ENCODE measurements at regions not wholly inside any gene's neighbourhood (a gene's known extent, or its start where the extent isn't known, plus 50 kb on each side); places are given as distances from the start of the nearest gene placed in this dataset.
"Not testable (repeated sequence)": the region's sequence is repeated elsewhere in the genome, so short reads cannot be mapped to it uniquely, and the experiment has no call there.

DNA sequence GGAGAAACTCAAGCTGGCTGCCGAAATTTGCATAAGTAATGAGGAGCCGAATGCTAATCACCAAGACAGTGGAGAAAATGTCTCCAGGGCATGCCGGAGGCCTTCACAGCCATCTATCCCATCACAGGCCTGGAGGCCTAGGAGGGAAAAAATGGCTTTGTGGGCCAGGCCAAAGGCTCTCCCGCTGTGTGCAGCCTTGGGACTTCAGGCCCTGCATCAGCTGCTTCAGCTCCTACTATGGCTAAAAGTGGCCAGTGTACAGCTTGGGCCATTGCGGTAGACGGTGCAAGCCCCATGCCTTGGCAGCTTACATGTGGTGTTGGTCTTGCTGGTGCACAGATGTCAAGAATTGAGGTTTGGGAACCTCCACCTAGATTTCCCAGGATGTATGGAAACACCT lies 162.6 kb upstream of the FAM47A start:
- no peak for DNase-seq (ENCODE audit: low read depth)
- no peak overlapping the region for H3K4me3 ChIP-seq (ENCODE audit: low read length)
- TF ChIP-seq CTCF (IDR thresholded peaks at IDR 0.05; ENCODE audit: insufficient read depth, low read depth, low read length, missing control alignments) = no peak

DNA sequence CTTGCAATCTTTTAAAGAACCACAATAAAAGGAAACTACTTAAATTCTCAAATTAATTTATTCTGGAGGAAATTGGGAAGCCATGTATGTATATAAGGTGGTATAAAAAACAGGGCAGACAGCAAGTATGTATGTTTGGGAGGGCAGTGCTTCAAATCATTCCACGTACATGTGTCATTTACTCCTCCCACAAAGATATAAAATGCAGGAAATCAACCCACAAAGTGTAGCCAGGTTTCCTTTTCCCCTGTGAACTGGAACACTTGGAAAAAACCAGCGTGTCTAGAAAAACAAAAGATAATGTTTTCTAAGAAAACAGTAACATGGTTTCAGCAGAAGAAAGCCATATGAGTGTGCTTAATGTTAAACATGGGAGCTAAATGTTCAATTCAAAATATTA lies 156.7 kb upstream of the FAM47A start:
- no peak for TF ChIP-seq CTCF (IDR thresholded peaks at IDR 0.05; ENCODE audit: insufficient read depth, low read depth, low read length, missing control alignments)
- DNase-seq (ENCODE audit: low read depth) = no peak
- H3K4me3 ChIP-seq (ENCODE audit: low read length) = no peak overlapping the region

- H3K4me3 ChIP-seq (ENCODE audit: low read length) = no peak overlapping the region
- no peak for DNase-seq (ENCODE audit: low read depth)
- TF ChIP-seq CTCF (IDR thresholded peaks at IDR 0.05; ENCODE audit: insufficient read depth, low read depth, low read length, missing control alignments) = no peak
Observed at GRCh38 chrX:34279866-34280560, 147.9 kb upstream of the FAM47A start.

DNA sequence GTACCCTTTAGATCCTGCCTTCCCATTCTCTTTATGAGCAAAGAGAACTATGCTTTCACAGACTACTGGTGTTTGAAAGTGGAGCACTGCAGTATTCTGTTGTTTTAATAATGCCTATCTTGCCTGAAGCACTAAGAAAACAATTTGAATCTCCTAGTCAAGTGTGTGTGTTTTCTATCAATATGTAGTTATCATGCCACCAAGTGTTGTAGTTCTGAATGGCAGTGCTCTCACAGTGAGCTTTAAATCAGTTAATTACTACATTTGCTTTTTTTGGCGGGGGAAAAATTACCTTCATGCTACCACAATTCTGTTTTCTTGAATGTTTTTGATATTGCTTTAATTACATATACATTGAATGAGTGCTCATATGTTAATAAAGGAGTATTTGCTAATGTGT lies 143.6 kb upstream of the FAM47A start:
- no peak for DNase-seq (ENCODE audit: low read depth)
- no peak for TF ChIP-seq CTCF (IDR thresholded peaks at IDR 0.05; ENCODE audit: insufficient read depth, low read depth, low read length, missing control alignments)
- H3K4me3 ChIP-seq (ENCODE audit: low read length) = no peak overlapping the region

DNA sequence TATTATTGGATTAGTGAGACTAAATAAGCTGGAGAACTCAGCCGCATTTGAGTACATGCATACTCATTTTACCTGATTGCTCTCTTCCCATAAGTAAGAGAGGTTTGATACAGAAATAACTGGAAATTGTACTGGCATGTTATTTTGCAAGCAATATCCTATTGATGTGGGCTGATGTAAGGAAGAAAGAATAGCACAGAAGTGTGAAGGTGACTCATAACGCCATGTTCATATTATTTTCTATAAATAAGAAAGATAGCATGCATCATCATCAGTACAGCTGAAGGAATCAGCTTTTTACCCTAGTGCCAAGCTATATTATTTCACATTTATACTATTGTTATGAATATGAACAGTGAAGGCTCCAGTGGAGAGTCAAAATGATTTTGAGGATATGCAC lies 138.3 kb upstream of the FAM47A start:
- no peak for TF ChIP-seq CTCF (IDR thresholded peaks at IDR 0.05; ENCODE audit: insufficient read depth, low read depth, low read length, missing control alignments)
- H3K4me3 ChIP-seq (ENCODE audit: low read length) = no peak overlapping the region
- no peak for DNase-seq (ENCODE audit: low read depth)

GRCh38 chrX:34238896-34239295 lies 106.8 kb upstream of the FAM47A start:
- TF ChIP-seq CTCF (IDR thresholded peaks at IDR 0.05; ENCODE audit: insufficient read depth, low read depth, low read length, missing control alignments) = no peak
- DNase-seq (ENCODE audit: low read depth) = no peak
- no peak overlapping the region for H3K4me3 ChIP-seq (ENCODE audit: low read length)

GRCh38 chrX:34230156-34230555 lies 98.0 kb upstream of the FAM47A start:
- DNase-seq (ENCODE audit: low read depth); H3K4me3 ChIP-seq (ENCODE audit: low read length): not testable (repeated sequence)
